ENCODE measurements at regions not wholly inside any gene's neighbourhood (a gene's known extent, or its start where the extent isn't known, plus 50 kb on each side); places are given as distances from the start of the nearest gene placed in this dataset.

DNA sequence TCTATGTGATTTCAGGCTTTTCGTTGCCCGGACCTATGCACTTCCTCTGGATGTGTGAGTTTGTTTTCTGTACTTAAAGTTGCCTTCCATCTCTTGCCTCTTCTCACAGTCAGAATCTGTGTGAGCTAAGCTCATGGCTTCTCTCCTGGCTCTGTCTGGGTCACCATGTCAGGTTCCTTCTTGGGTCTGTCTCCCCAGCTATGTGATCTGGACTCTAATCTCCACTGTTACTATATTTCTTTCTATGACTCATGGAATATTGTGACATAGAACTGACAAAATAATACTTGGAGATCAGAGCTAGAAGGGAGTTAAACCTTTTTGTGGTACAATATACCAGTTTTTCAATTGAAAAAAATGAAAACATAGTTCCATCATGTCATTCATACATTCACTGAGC lies 172.7 kb upstream of the FGGY start:
- no peaks in the 10 kb centered on the region for H3K4me1 ChIP-seq
- no peaks in the 10 kb centered on the region for H3K36me3 ChIP-seq
- no peaks in the 10 kb centered on the region for H3K9me3 ChIP-seq
- no peak for DNase-seq
- 98 to 100% methylated on average over 2 of the region's 2 CpGs for WGBS, 2 donors
- H3K4me3 ChIP-seq: no peak overlapping the region
- H3K27me3 ChIP-seq: no peaks in the 10 kb centered on the region
- TF ChIP-seq, protein P1, sequence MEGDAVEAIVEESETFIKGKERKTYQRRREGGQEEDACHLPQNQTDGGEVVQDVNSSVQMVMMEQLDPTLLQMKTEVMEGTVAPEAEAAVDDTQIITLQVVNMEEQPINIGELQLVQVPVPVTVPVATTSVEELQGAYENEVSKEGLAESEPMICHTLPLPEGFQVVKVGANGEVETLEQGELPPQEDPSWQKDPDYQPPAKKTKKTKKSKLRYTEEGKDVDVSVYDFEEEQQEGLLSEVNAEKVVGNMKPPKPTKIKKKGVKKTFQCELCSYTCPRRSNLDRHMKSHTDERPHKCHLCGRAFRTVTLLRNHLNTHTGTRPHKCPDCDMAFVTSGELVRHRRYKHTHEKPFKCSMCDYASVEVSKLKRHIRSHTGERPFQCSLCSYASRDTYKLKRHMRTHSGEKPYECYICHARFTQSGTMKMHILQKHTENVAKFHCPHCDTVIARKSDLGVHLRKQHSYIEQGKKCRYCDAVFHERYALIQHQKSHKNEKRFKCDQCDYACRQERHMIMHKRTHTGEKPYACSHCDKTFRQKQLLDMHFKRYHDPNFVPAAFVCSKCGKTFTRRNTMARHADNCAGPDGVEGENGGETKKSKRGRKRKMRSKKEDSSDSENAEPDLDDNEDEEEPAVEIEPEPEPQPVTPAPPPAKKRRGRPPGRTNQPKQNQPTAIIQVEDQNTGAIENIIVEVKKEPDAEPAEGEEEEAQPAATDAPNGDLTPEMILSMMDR (IDR thresholded peaks at IDR 0.05): no peak
- TF ChIP-seq POLR2A (IDR thresholded peaks at IDR 0.05): no peak
- no peak overlapping the region for H3K27ac ChIP-seq
- intact Hi-C loops (cut with DNase I): no loop called here

DNA sequence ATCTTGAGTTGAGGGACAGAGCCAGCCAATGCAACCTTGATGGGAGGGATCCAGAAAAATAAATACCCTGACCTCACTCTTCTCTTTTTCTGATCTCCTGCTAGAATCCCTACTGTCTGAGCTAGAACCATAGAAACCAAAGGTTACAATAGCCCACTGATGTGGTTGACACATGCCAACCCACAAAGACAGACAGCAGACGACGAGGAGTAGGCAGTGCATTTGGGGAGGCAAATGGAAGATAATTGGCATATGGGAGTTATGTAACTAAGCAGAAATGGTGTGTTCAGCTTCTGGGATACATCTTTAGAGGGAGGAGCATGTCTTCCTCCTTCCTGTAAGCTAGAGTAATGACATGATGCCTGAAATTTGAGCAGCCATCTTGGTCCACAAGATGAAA lies 171.7 kb upstream of the FGGY start:
- no peak for DNase-seq
- Histone ChIP-seq H3K9me3 (no peaks in the 10 kb centered on the region), H3K4me1 (no peaks in the 10 kb centered on the region), H3K36me3 (no peaks in the 10 kb centered on the region), H3K27ac (no peak overlapping the region), H3K27me3 (no peaks in the 10 kb centered on the region), H3K4me3 (no peak overlapping the region)
- WGBS, 2 donors: 100% methylated on average over 2 of the region's 2 CpGs
- TF ChIP-seq, protein P1 (IDR thresholded peaks at IDR 0.05): no peak
- TF ChIP-seq POLR2A (IDR thresholded peaks at IDR 0.05): no peak
- intact Hi-C loops (cut with DNase I): no loop called here

DNA sequence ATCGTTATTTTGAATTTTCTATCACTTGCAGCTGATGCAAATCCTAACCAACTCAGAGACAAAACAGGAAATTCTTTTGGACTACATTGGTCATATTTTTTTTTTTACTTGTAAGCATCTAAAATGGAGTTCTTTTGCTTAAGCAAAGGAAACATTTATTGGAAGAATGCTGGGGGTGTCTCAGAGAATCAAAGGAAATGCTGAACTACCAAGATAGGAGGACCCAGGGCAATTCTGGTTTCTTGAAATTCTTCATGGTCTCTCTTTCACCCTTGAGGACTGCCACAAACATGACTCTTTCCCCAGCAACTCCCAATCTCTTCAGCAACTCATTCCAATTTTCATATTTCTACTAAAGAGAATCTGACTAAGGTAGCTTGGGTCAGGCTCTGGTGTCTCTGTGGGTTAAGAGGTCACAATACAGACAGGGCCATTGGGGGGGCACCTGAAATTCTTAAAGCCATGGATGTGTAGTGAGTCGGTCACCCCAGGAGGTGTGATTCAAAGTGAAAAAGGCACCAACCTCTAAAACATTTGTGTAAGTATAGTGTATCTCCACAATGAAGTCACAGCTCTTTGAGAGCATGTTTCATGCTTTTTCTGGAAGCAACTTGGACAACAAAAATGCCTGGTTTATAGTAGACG lies 171.1 kb upstream of the FGGY start:
- intact Hi-C loops (cut with DNase I): no loop called here
- 85 to 87% methylated on average over 3 of the region's 3 CpGs for WGBS, 2 donors
- no peaks in the 10 kb centered on the region for H3K4me1 ChIP-seq
- H3K36me3 ChIP-seq: no peaks in the 10 kb centered on the region
- H3K27ac ChIP-seq: no peak overlapping the region
- no peak overlapping the region for H3K4me3 ChIP-seq
- no peaks in the 10 kb centered on the region for H3K9me3 ChIP-seq
- TF ChIP-seq POLR2A (IDR thresholded peaks at IDR 0.05): no peak
- TF ChIP-seq, protein P1 (IDR thresholded peaks at IDR 0.05): no peak
- H3K27me3 ChIP-seq: no peaks in the 10 kb centered on the region
- no peak for DNase-seq

DNA sequence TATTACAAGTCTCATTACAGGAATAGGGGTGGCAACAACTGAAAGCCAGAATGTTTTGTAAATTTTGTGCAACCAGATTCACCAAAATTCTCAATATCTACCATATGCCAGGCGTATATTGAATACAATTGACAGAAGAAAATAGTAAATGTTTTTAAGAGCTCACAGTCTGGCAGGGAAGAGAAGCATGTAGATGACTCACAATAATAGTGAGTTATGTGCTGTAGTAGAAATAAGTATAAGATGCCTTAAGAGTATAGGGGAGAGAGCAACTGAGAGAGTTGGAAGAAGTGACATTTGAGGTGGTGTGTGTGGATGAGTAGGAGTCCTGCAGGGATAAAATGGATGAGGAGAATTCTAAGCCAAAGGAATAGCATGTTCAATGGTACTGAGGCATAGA lies 170.5 kb upstream of the FGGY start:
- no peak for TF ChIP-seq POLR2A (IDR thresholded peaks at IDR 0.05)
- TF ChIP-seq, protein P1 (IDR thresholded peaks at IDR 0.05): no peak
- intact Hi-C loops (cut with DNase I): no loop called here
- no peaks in the 10 kb centered on the region for H3K27me3 ChIP-seq
- no peaks in the 10 kb centered on the region for H3K9me3 ChIP-seq
- WGBS, 2 donors: 95 to 100% methylated on average over 1 of the region's 1 CpG
- H3K4me3 ChIP-seq: no peak overlapping the region
- no peaks in the 10 kb centered on the region for H3K36me3 ChIP-seq
- no peak for DNase-seq
- no peaks in the 10 kb centered on the region for H3K4me1 ChIP-seq
- no peak overlapping the region for H3K27ac ChIP-seq

DNA sequence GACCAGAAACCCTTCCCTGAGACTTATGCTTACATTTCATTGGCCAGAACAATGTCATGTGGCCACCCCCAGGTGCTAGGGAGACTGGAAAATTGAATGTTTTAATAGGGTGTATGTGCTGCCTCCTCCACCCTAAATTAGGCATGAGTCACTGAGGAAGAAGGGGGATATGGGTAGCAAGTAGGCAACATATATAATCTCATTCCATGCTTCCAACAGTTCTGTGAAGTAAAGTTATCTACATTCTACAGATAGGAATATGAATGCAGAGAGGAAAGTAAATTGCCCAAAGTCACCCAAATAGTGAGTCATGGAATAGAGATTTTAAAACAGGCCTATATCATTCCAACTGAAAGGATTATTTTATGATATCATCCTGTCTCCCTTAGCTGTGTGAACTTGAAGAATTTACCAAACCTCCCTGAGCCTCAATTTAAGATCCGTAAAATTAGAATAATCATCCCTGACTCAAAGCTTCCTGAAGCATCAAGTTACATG lies 168.6 kb upstream of the FGGY start:
- WGBS, 2 donors: 89 to 100% methylated on average over 1 of the region's 1 CpG
- no peaks in the 10 kb centered on the region for H3K27me3 ChIP-seq

More for the DNA sequence above, 168.6 kb upstream of the FGGY start:
- no peaks in the 10 kb centered on the region for H3K36me3 ChIP-seq
- H3K4me3 ChIP-seq: no peak overlapping the region
- no peak overlapping the region for H3K27ac ChIP-seq
- intact Hi-C loops (cut with DNase I): no loop called here
- H3K9me3 ChIP-seq: no peaks in the 10 kb centered on the region
- TF ChIP-seq, protein P1 (IDR thresholded peaks at IDR 0.05): no peak
- no peak for TF ChIP-seq POLR2A (IDR thresholded peaks at IDR 0.05)
- DNase-seq: no peak
- no peaks in the 10 kb centered on the region for H3K4me1 ChIP-seq
